ENCODE measurements at regions not wholly inside any gene's neighbourhood (a gene's known extent, or its start where the extent isn't known, plus 50 kb on each side); places are given as distances from the start of the nearest gene placed in this dataset.

DNA sequence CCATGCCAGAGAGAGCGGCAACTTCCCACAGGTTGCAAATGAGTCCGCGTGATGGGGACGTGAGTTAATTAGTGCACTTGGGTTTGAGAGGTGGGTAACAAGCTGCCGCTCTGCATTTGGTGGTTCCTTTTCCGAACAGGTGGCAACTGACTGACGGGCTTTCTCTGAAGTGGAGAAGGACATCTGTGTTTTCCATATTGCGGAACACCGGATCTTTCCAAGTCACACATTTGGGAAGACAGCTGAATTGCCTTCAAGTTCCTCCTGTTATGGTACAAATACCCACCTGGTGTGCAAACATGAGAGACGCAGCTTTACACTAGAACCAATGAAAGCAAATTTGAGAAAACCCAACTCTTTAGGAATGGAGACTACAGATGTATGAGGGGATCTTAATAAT is 451.3 kb upstream of the ZFHX3 start:
- TF ChIP-seq, protein P1, sequence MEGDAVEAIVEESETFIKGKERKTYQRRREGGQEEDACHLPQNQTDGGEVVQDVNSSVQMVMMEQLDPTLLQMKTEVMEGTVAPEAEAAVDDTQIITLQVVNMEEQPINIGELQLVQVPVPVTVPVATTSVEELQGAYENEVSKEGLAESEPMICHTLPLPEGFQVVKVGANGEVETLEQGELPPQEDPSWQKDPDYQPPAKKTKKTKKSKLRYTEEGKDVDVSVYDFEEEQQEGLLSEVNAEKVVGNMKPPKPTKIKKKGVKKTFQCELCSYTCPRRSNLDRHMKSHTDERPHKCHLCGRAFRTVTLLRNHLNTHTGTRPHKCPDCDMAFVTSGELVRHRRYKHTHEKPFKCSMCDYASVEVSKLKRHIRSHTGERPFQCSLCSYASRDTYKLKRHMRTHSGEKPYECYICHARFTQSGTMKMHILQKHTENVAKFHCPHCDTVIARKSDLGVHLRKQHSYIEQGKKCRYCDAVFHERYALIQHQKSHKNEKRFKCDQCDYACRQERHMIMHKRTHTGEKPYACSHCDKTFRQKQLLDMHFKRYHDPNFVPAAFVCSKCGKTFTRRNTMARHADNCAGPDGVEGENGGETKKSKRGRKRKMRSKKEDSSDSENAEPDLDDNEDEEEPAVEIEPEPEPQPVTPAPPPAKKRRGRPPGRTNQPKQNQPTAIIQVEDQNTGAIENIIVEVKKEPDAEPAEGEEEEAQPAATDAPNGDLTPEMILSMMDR (IDR thresholded peaks at IDR 0.05): no peak
- TF ChIP-seq POLR2AphosphoS5 (IDR thresholded peaks at IDR 0.05): no peak

All from upper lobe of left lung (tissue), 4 donors.